Ovary (tissue), 3 donors: ENCODE measurements at regions not wholly inside any gene's neighbourhood (a gene's known extent, or its start where the extent isn't known, plus 50 kb on each side); places are given as distances from the start of the nearest gene placed in this dataset.

ENCODE experiments used
- POLR2A ChIP-seq: fragments of 450-650 bp; IDR thresholded peaks from one replicate; pipeline ENCODE4 v1.6.1; 2017; ENCODE audit warnings: antibody characterized with exemption, mild to moderate bottlenecking, moderate library complexity
- TF ChIP-seq, protein P1 (sequence below), 3 donors: fragments of 450-650 bp in 2 of 3; fragments of 200-600 bp in 1 of 3; IDR thresholded peaks; one replicate each; pipeline versions ENCODE4 v1.5.1 to v1.8.0; 2016 to 2022; ENCODE audit warnings: antibody characterized with exemption in 3 of 3, mild to moderate bottlenecking in 1 of 3
- donor health status: DM: no; HTN: no; CAD: no.

DNA sequence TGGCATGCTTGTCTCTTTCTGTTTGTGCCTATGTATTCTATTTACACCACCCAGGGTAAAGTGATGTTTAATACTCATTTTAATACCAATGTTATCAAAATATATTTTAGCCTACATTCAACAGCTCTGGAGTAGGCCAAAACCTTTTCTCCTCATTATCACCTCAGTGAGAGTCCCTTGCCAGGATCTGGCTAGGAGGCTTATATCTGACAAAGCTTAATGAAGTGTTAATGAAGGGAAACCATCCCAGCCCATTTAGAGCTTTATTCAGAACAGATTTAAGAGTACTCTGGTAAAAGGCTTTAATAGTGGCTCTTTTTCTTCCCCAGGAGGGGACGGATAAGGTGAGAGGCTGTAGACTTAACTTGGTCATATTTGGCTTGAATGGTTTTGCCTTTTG is 137.6 kb downstream of the GRIN2B start:
- no peak for TF ChIP-seq POLR2A
- TF ChIP-seq, protein P1, sequence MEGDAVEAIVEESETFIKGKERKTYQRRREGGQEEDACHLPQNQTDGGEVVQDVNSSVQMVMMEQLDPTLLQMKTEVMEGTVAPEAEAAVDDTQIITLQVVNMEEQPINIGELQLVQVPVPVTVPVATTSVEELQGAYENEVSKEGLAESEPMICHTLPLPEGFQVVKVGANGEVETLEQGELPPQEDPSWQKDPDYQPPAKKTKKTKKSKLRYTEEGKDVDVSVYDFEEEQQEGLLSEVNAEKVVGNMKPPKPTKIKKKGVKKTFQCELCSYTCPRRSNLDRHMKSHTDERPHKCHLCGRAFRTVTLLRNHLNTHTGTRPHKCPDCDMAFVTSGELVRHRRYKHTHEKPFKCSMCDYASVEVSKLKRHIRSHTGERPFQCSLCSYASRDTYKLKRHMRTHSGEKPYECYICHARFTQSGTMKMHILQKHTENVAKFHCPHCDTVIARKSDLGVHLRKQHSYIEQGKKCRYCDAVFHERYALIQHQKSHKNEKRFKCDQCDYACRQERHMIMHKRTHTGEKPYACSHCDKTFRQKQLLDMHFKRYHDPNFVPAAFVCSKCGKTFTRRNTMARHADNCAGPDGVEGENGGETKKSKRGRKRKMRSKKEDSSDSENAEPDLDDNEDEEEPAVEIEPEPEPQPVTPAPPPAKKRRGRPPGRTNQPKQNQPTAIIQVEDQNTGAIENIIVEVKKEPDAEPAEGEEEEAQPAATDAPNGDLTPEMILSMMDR (IDR thresholded peaks at IDR 0.05) = no peak
